ENCODE measurements at regions not wholly inside any gene's neighbourhood (a gene's known extent, or its start where the extent isn't known, plus 50 kb on each side); places are given as distances from the start of the nearest gene placed in this dataset.

DNA sequence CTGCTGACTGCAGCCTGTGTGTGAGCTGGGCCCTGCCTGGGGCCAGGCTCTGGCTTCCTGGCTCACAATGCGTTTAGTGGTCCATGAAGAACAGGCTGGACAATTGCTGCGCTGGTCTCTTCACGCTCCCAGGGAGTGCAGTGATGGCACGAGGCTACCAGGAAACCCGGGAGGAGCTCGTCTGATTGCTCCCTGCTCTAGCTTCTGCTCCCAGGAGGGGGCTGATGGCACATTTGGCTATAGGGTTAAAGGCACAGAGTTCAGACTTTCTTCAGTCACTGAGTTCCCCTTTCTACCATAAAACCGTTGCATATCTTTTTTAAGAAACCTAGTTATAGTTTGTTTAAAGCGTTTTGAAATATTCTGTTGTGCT lies 60.1 kb downstream of the KCNF1 start:
- peaks cover 3 to 13% (median 5%) of the 10 kb centered on the region in 3 experiments; a peak in 2 of 7 replicates for H3K36me3 Mint-ChIP-seq (ENCODE audit: insufficient read depth in 1 of 3, low read depth in 3 of 3)
- Histone ChIP-seq H3K79me2 (ENCODE audit: insufficient read depth, low read length) (no peaks in the 10 kb centered on the region), H3K79me1 (ENCODE audit: insufficient read depth, low read depth, low read length, poor library complexity, severe bottlenecking) (no peaks in the 10 kb centered on the region), H3K4me2 (ENCODE audit: insufficient read depth, insufficient read length, low read length) (no peak overlapping the region), H2BK5ac (ENCODE audit: insufficient read length, low read length) (no peak overlapping the region), H2AK5ac (ENCODE audit: insufficient read length, low read length) (no peak overlapping the region), H3K9ac (ENCODE audit: extremely low read depth, insufficient read length, low read length) (no peak overlapping the region), H3K18ac (ENCODE audit: insufficient read length, low read depth, low read length) (no peak overlapping the region), H3K27me3 (ENCODE audit: insufficient read depth, low read length) (no peaks in the 10 kb centered on the region), H2BK15ac (ENCODE audit: low read depth, low read length) (no peak overlapping the region), H3T11ph (ENCODE audit: low read length) (no peak overlapping the region), H3K4ac (ENCODE audit: low read depth, low read length) (no peak overlapping the region), H3K23ac (ENCODE audit: insufficient read length, low read depth, low read length) (no peak overlapping the region), H3K23me2 (ENCODE audit: insufficient read length, low read depth, low read length, poor library complexity, severe bottlenecking) (no peaks in the 10 kb centered on the region), H3K14ac (ENCODE audit: insufficient read depth, low read length) (no peak overlapping the region), H3K4me1 (ENCODE audit: insufficient read depth, low read length) (no peaks in the 10 kb centered on the region; the same call in 1 of the 2 replicates), H4K91ac (ENCODE audit: insufficient read length, low read depth, low read length) (no peak overlapping the region), H2BK120ac (ENCODE audit: low read depth, low read length, poor library complexity, severe bottlenecking) (no peak overlapping the region), H4K5ac (ENCODE audit: insufficient read length, low read depth, low read length) (no peak overlapping the region), H2BK20ac (ENCODE audit: low read depth, low read length, poor library complexity, severe bottlenecking) (no peak overlapping the region), H3K56ac (ENCODE audit: insufficient read length, low read depth, low read length) (no peak overlapping the region), H3K9me3 (ENCODE audit: control insufficient read depth, low read depth, low read length) (no peaks in the 10 kb centered on the region), H4K8ac (replicated peaks; ENCODE audit: insufficient read length, low read depth, low read length) (no peak overlapping the region), H2BK12ac (ENCODE audit: insufficient read length, low read depth, low read length) (no peak overlapping the region), H2AFZ (ENCODE audit: low read length) (no peak overlapping the region), H3K27ac (ENCODE audit: insufficient read length, low read depth, low read length) (no peak overlapping the region), H4K20me1 (ENCODE audit: control insufficient read depth, insufficient read depth, insufficient read length) (no peaks in the 10 kb centered on the region)
- H3K27me3 Mint-ChIP-seq (ENCODE audit: low read depth): peaks cover 4% of the 10 kb centered on the region
- no peak for DNase-seq
- TF ChIP-seq, protein P1, sequence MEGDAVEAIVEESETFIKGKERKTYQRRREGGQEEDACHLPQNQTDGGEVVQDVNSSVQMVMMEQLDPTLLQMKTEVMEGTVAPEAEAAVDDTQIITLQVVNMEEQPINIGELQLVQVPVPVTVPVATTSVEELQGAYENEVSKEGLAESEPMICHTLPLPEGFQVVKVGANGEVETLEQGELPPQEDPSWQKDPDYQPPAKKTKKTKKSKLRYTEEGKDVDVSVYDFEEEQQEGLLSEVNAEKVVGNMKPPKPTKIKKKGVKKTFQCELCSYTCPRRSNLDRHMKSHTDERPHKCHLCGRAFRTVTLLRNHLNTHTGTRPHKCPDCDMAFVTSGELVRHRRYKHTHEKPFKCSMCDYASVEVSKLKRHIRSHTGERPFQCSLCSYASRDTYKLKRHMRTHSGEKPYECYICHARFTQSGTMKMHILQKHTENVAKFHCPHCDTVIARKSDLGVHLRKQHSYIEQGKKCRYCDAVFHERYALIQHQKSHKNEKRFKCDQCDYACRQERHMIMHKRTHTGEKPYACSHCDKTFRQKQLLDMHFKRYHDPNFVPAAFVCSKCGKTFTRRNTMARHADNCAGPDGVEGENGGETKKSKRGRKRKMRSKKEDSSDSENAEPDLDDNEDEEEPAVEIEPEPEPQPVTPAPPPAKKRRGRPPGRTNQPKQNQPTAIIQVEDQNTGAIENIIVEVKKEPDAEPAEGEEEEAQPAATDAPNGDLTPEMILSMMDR (conservative IDR thresholded peaks at IDR 0.05): no peak
- no CpG with 5 or more reads among the region's 8 CpGs for WGBS (ENCODE audit: extremely low coverage, insufficient read length, low lambda C conversion rate)
- H3K4me3 Mint-ChIP-seq: no peak overlapping the region
- H3K9me3 Mint-ChIP-seq: peaks cover 4 to 9% of the 10 kb centered on the region in 2 experiments; a peak in 4 of 5 replicates
- no peak overlapping the region for H3K27ac Mint-ChIP-seq
- H3K4me1 Mint-ChIP-seq: peaks cover 43 to 47% of the 10 kb centered on the region in 2 experiments
